ENCODE measurements at regions not wholly inside any gene's neighbourhood (a gene's known extent, or its start where the extent isn't known, plus 50 kb on each side); places are given as distances from the start of the nearest gene placed in this dataset.
A peak's percentile ranks its signal among the peaks of the same experiment; 100 is the strongest.

DNA sequence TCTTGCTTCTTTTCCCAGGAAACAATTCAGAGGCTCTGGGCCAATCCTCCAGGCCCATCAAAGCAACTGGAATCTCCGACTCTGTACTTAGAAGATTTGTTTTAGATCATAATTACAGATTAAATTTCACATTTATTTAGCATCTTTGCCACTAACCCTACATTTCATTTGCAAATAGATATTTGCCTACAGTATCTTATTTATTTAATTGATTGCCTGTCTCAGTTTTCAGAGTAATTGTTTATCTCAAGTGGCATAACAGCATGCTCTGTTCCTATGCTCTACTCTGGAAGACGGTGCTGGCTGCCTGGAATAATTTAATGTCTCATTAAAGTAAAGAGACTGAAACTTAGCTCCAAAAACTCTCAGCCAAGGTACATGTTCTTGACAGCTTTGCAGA is 213.4 kb downstream of the HNMT start:
- DNase-seq (no peak), FAIRE-seq (no peak)
- Histone ChIP-seq H3K4me1 (ENCODE audit: control insufficient read depth in 2 of 3, insufficient read depth in 2 of 3, low read depth in 1 of 3, low read length in 3 of 3) (no peaks in the 10 kb centered on the region), H3K4me3 (ENCODE audit: low read length in 3 of 3) (no peak overlapping the region), H3K27me3 (ENCODE audit: control insufficient read depth, insufficient read depth, low read length) (no peaks in the 10 kb centered on the region), H3K36me3 (ENCODE audit: control insufficient read depth in 2 of 3, insufficient read depth in 3 of 3, low read length in 3 of 3) (no peaks in the 10 kb centered on the region), H3K9ac (ENCODE audit: low read length in 3 of 3) (no peak overlapping the region), H3K27ac (ENCODE audit: low read depth in 2 of 2, low read length in 2 of 2) (no peak overlapping the region), H3K9me3 (ENCODE audit: control insufficient read depth in 2 of 3, insufficient read depth in 1 of 3, low read length in 3 of 3) (no peaks in the 10 kb centered on the region)
- TF ChIP-seq, protein P1, sequence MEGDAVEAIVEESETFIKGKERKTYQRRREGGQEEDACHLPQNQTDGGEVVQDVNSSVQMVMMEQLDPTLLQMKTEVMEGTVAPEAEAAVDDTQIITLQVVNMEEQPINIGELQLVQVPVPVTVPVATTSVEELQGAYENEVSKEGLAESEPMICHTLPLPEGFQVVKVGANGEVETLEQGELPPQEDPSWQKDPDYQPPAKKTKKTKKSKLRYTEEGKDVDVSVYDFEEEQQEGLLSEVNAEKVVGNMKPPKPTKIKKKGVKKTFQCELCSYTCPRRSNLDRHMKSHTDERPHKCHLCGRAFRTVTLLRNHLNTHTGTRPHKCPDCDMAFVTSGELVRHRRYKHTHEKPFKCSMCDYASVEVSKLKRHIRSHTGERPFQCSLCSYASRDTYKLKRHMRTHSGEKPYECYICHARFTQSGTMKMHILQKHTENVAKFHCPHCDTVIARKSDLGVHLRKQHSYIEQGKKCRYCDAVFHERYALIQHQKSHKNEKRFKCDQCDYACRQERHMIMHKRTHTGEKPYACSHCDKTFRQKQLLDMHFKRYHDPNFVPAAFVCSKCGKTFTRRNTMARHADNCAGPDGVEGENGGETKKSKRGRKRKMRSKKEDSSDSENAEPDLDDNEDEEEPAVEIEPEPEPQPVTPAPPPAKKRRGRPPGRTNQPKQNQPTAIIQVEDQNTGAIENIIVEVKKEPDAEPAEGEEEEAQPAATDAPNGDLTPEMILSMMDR (IDR thresholded peaks at IDR 0.05; ENCODE audit: borderline replicate concordance, extremely low read depth, insufficient read depth) = no peak
- intact Hi-C loops (cut with DNase I) = no loop called here

GRCh38 chr2:138180692-138181386 is 216.6 kb downstream of the HNMT start:
- Histone ChIP-seq H3K27me3 (ENCODE audit: control insufficient read depth, insufficient read depth, low read length) (no peaks in the 10 kb centered on the region), H3K36me3 (ENCODE audit: control insufficient read depth in 2 of 3, insufficient read depth in 3 of 3, low read length in 3 of 3) (no peaks in the 10 kb centered on the region), H3K9ac (ENCODE audit: low read length in 3 of 3) (no peak overlapping the region), H3K4me1 (ENCODE audit: control insufficient read depth in 2 of 3, insufficient read depth in 2 of 3, low read depth in 1 of 3, low read length in 3 of 3) (no peaks in the 10 kb centered on the region), H3K4me3 (ENCODE audit: low read length in 3 of 3) (no peak overlapping the region), H3K27ac (ENCODE audit: low read depth in 2 of 2, low read length in 2 of 2) (no peak overlapping the region), H3K9me3 (ENCODE audit: control insufficient read depth in 2 of 3, insufficient read depth in 1 of 3, low read length in 3 of 3) (no peaks in the 10 kb centered on the region)
- FAIRE-seq (no peak), DNase-seq (peak in 1 of 5 donors; percentile 44)
- intact Hi-C loops (cut with DNase I) = no loop called here
- TF ChIP-seq, protein P1 (IDR thresholded peaks at IDR 0.05; ENCODE audit: borderline replicate concordance, extremely low read depth, insufficient read depth) = no peak

- Histone ChIP-seq H3K36me3 (ENCODE audit: control insufficient read depth in 2 of 3, insufficient read depth in 3 of 3, low read length in 3 of 3) (no peaks in the 10 kb centered on the region), H3K4me3 (ENCODE audit: low read length in 3 of 3) (no peak overlapping the region), H3K27me3 (ENCODE audit: control insufficient read depth, insufficient read depth, low read length) (no peaks in the 10 kb centered on the region), H3K9me3 (ENCODE audit: control insufficient read depth in 2 of 3, insufficient read depth in 1 of 3, low read length in 3 of 3) (no peaks in the 10 kb centered on the region), H3K4me1 (ENCODE audit: control insufficient read depth in 2 of 3, insufficient read depth in 2 of 3, low read depth in 1 of 3, low read length in 3 of 3) (no peaks in the 10 kb centered on the region), H3K27ac (ENCODE audit: low read depth in 2 of 2, low read length in 2 of 2) (no peak overlapping the region), H3K9ac (ENCODE audit: low read length in 3 of 3) (no peak overlapping the region)
- FAIRE-seq (no peak), DNase-seq (peak in 2 of 5 donors; percentile 12 to 15)
- intact Hi-C loops (cut with DNase I) = no loop called here
- TF ChIP-seq, protein P1 (IDR thresholded peaks at IDR 0.05; ENCODE audit: borderline replicate concordance, extremely low read depth, insufficient read depth) = no peak
These were observed 218.1 kb downstream of the HNMT start for GRCh38 chr2:138182250-138182936.
